Dendritic cell treated with granulocyte-macrophage colony-stimulating factor and Interleukin-4, amounts not matched to agents 40 ng/mL and 50 ng/mL, for 4 days (primary cell): ENCODE measurements at regions not wholly inside any gene's neighbourhood (a gene's known extent, or its start where the extent isn't known, plus 50 kb on each side); places are given as distances from the start of the nearest gene placed in this dataset.

Experiments used
- H3K27ac Mint-ChIP-seq: one replicate; pipeline ENCODE4 v1.8.0; 2022; ENCODE audit warnings: mild to moderate bottlenecking, mixed read lengths
- H3K27me3 Mint-ChIP-seq: one replicate; pipeline ENCODE4 v1.8.0; 2022; ENCODE audit warnings: mild to moderate bottlenecking, mixed read lengths
- H3K36me3 Mint-ChIP-seq: one replicate; pipeline ENCODE4 v1.8.0; 2022; ENCODE audit warnings: low read depth, mixed read lengths
- H3K4me1 Mint-ChIP-seq: one replicate; pipeline ENCODE4 v1.8.0; 2022; ENCODE audit warnings: low read depth, mixed read lengths
- H3K4me3 Mint-ChIP-seq: one replicate; pipeline ENCODE4 v1.8.0; 2022; ENCODE audit warnings: mild to moderate bottlenecking, moderate library complexity, mixed read lengths
- H3K9me3 Mint-ChIP-seq: one replicate; pipeline ENCODE4 v1.8.0; 2022; ENCODE audit warnings: mixed read lengths
- intact Hi-C: fragments of 100-400 bp; cut with micrococcal nuclease; formaldehyde crosslinking; loops from one replicate; pipeline ENCODE4 v1.15.0; 2022

DNA sequence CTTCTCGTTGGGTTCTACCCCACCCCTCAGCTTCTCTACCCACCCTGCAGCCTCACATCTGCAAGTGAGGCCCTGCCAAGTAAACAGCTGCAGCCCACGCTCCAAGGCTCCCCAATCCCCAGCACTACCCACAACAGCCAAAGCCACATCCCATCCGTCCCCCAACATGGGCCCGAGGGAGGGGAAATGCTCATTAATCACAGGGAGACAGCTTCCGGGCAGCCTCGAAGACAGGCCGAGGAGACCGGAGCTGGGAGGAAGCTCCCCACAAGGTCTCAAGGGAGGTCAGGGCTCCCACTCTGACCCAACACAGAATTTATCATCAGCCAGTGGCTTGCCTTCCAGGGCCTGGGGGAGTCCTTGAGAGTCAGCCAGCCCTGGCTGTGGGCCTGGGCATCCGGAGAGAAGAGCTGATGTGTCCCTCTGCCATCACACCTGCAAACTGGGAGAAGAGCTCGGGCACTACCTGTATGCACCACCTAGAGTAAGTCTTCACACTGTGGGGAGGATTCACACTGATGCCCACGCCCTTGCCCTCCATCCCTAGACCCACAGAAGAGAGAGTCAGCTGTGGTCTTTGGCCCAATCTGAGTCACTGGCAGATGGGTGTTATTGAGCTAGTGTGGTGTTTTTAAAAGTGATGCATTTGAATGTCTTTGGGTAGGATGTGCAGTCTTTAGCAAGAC, 115.5 kb upstream of the ZMIZ1 start:
- peaks cover 15% of the 10 kb centered on the region for H3K4me1 Mint-ChIP-seq
- no peaks in the 10 kb centered on the region for H3K9me3 Mint-ChIP-seq
- intact Hi-C loops: no loop called here
- no peak overlapping the region for H3K27ac Mint-ChIP-seq
- H3K4me3 Mint-ChIP-seq: no peak overlapping the region
- peaks cover 35% of the 10 kb centered on the region for H3K27me3 Mint-ChIP-seq
- H3K36me3 Mint-ChIP-seq: no peaks in the 10 kb centered on the region

DNA sequence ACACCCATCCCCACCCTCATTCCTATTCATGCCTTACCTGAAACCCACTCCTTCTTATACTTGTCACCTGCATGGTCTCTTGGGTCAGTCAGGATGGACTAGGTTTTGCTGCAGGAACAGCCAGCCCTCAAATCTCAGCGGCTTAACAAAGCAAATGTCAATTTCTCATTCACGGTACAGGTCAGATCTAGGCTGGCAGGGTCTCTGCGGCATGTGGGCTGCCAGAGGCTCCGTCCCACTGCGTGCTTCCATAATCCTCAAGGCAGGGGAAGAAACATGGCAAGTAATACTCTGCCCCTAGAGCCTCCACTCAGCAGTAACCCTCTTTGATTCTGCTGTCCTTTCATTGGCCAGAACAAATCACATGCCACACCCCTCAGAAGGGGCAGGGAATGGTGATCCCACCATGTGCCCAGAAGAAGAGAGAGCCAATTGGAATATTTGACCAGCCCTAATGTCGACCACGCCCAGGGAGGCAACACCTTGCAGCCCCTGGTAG, 114.9 kb upstream of the ZMIZ1 start:
- H3K36me3 Mint-ChIP-seq: no peaks in the 10 kb centered on the region
- no peak overlapping the region for H3K4me3 Mint-ChIP-seq
- no peak overlapping the region for H3K27ac Mint-ChIP-seq
- intact Hi-C loops: no loop called here
- no peaks in the 10 kb centered on the region for H3K9me3 Mint-ChIP-seq
- H3K27me3 Mint-ChIP-seq: peaks cover 40% of the 10 kb centered on the region
- H3K4me1 Mint-ChIP-seq: peaks cover 15% of the 10 kb centered on the region

DNA sequence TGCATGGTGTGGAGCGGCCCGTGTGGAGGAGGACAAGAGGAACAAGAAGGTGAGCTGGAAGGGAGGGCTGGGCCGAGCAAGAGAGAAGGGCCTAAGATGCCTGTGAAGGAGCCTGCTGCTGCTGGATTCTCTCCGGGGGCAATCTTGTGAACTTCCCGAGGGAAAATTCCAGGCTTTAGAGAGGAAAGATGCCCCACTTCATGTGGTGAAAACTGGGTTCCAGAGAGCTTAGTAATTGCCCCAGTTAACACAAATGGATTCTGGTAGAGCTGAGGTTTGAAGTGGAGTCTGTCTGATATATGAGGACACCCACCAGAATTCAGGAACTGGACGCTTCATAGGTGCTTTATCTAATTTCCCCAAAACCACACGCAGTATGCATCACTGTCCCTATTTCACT, 114.1 kb upstream of the ZMIZ1 start:
- H3K9me3 Mint-ChIP-seq: no peaks in the 10 kb centered on the region
- H3K36me3 Mint-ChIP-seq: no peaks in the 10 kb centered on the region
- peaks cover 46% of the 10 kb centered on the region for H3K27me3 Mint-ChIP-seq
- no peak overlapping the region for H3K27ac Mint-ChIP-seq
- intact Hi-C loops: no loop called here
- peaks cover 18% of the 10 kb centered on the region for H3K4me1 Mint-ChIP-seq
- H3K4me3 Mint-ChIP-seq: no peak overlapping the region

- Mint-ChIP-seq H3K27me3 (peaks cover 48% of the 10 kb centered on the region), H3K9me3 (no peaks in the 10 kb centered on the region), H3K4me1 (peaks cover 23% of the 10 kb centered on the region), H3K36me3 (no peaks in the 10 kb centered on the region), H3K27ac (no peak overlapping the region), H3K4me3 (no peak overlapping the region)
- intact Hi-C loops: no loop called here
These were observed 113.6 kb upstream of the ZMIZ1 start for GRCh38 chr10:78955206-78955605.

- Mint-ChIP-seq H3K4me1 (peaks cover 34% of the 10 kb centered on the region), H3K27me3 (peaks cover 48% of the 10 kb centered on the region), H3K9me3 (no peaks in the 10 kb centered on the region), H3K27ac (no peak overlapping the region), H3K4me3 (no peak overlapping the region), H3K36me3 (no peaks in the 10 kb centered on the region)
- intact Hi-C loops: no loop called here
These were observed 112.4 kb upstream of the ZMIZ1 start for GRCh38 chr10:78956391-78956790.

- intact Hi-C loops: no loop called here
- Mint-ChIP-seq H3K4me1 (peaks cover 40% of the 10 kb centered on the region), H3K9me3 (no peaks in the 10 kb centered on the region), H3K4me3 (no peak overlapping the region), H3K27ac (no peak overlapping the region), H3K36me3 (no peaks in the 10 kb centered on the region), H3K27me3 (peaks cover 52% of the 10 kb centered on the region)
These were observed 111.2 kb upstream of the ZMIZ1 start for GRCh38 chr10:78957471-78958039.

DNA sequence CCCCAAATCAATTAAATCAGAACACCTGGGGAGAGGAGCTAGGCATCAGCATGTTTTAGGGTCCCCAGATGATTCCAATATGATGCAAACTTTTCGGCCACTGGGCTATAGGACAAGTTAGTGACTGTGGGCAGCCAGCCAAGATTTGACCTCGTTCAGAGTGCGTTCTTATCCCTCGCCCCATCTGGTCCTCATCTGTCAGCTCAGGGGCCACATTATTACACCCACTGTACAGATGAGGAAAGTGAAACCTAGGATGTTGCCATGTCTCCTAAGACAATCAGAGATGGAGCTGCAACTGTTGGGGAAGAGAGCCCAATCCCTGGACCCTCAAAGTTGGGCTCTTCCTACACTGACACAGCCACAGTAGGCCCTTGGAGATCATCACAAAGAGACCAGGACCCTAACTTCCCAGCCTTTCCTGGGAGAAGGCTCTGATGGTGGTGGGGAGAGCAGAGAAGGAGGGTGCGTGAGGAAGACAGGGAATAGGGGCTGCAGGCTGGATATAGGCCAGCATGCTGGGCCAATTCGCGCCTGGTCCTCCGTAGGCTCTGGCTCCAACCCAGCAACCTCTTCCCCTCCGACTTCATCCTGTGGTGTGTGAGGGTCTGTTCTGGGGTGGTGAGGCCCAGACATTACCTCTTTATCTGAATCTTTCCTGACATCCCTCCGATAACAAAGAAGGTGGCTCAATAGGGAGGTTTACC, 109.4 kb upstream of the ZMIZ1 start:
- peaks cover 27% of the 10 kb centered on the region for H3K4me1 Mint-ChIP-seq
- H3K9me3 Mint-ChIP-seq: no peaks in the 10 kb centered on the region
- no peaks in the 10 kb centered on the region for H3K36me3 Mint-ChIP-seq
- peaks cover 60% of the 10 kb centered on the region for H3K27me3 Mint-ChIP-seq
- peak overlapping the region; percentile 49 for H3K27ac Mint-ChIP-seq
- H3K4me3 Mint-ChIP-seq: no peak overlapping the region
- intact Hi-C loops: no loop called here

GRCh38 chr10:78959924-78960285, 108.9 kb upstream of the ZMIZ1 start:
- H3K4me3 Mint-ChIP-seq: no peak overlapping the region
- peaks cover 64% of the 10 kb centered on the region for H3K27me3 Mint-ChIP-seq
- no peaks in the 10 kb centered on the region for H3K36me3 Mint-ChIP-seq
- no peaks in the 10 kb centered on the region for H3K9me3 Mint-ChIP-seq
- intact Hi-C loops: loop anchor here (1.0 kb wide), 1 partner anchor 21 kb away; no protein-coding TSS in a partner anchor
- H3K4me1 Mint-ChIP-seq: peaks cover 33% of the 10 kb centered on the region
- H3K27ac Mint-ChIP-seq: peak overlapping the region; percentile 49

DNA sequence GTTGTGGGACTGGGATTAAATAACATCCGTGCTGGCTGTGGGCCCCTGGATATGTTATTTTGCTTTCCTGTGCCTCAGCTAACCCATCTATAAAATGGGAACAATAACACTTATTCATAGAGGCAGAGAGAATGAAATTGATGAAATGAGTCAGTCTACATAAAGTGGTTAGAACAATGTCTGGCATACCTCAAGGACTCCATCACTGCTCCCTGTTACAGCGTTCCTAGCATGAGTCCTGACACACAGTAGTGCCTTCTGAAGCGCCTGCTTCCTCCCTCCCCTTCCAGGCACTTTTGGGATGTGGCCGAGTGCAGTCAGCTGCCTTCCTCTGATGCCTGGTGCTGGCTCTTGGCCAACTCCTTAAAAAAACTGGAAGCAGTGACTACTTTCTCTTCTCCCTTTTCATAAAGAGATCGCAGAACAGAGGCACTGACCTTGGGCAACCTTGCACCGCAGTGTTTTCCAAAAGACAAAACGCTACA, 108.4 kb upstream of the ZMIZ1 start:
- peak overlapping the region; percentile 80 for H3K27ac Mint-ChIP-seq
- intact Hi-C loops: loop anchor here (1.0 kb wide), 1 partner anchor 21 kb away; no protein-coding TSS in a partner anchor
- no peak overlapping the region for H3K4me3 Mint-ChIP-seq
- no peaks in the 10 kb centered on the region for H3K9me3 Mint-ChIP-seq
- peaks cover 37% of the 10 kb centered on the region for H3K4me1 Mint-ChIP-seq
- peaks cover 67% of the 10 kb centered on the region for H3K27me3 Mint-ChIP-seq
- no peaks in the 10 kb centered on the region for H3K36me3 Mint-ChIP-seq

- peaks cover 63% of the 10 kb centered on the region for H3K27me3 Mint-ChIP-seq
- no peak overlapping the region for H3K4me3 Mint-ChIP-seq
- H3K36me3 Mint-ChIP-seq: no peaks in the 10 kb centered on the region
- peak overlapping the region; percentile 80 for H3K27ac Mint-ChIP-seq
- H3K9me3 Mint-ChIP-seq: no peaks in the 10 kb centered on the region
- intact Hi-C loops: no loop called here
- H3K4me1 Mint-ChIP-seq: peaks cover 40% of the 10 kb centered on the region
These were observed 107.0 kb upstream of the ZMIZ1 start for GRCh38 chr10:78961760-78962159.

GRCh38 chr10:78963074-78964034, 105.4 kb upstream of the ZMIZ1 start:
- Mint-ChIP-seq H3K9me3 (no peaks in the 10 kb centered on the region), H3K4me1 (peaks cover 47% of the 10 kb centered on the region), H3K27me3 (peaks cover 60% of the 10 kb centered on the region), H3K36me3 (no peaks in the 10 kb centered on the region), H3K4me3 (no peak overlapping the region), H3K27ac (no peak overlapping the region)
- intact Hi-C loops: no loop called here

- H3K4me3 Mint-ChIP-seq: no peak overlapping the region
- H3K36me3 Mint-ChIP-seq: no peaks in the 10 kb centered on the region
- H3K9me3 Mint-ChIP-seq: no peaks in the 10 kb centered on the region
- H3K27ac Mint-ChIP-seq: no peak overlapping the region
- H3K4me1 Mint-ChIP-seq: peaks cover 55% of the 10 kb centered on the region
- peaks cover 52% of the 10 kb centered on the region for H3K27me3 Mint-ChIP-seq
- intact Hi-C loops: no loop called here
These were observed 104.4 kb upstream of the ZMIZ1 start for GRCh38 chr10:78964274-78964951.
